OCI-LY3 (cell line): ENCODE measurements at regions not wholly inside any gene's neighbourhood (a gene's known extent, or its start where the extent isn't known, plus 50 kb on each side); places are given as distances from the start of the nearest gene placed in this dataset.

Experiments used
- CTCF ChIP-seq: fragments of 200-600, 300-600 bp; sonication (generic); IDR thresholded peaks from 2 replicates; pipeline ENCODE4 v1.5.1; 2014; ENCODE audit warnings: antibody characterized with exemption, low read length, low read depth
- EZH2phosphoT487 ChIP-seq: fragments of 200-600 bp; shearing (Covaris generic); IDR thresholded peaks from 2 replicates; pipeline ENCODE4 v1.6.1; 2018; ENCODE audit warnings: antibody characterized with exemption, mixed run types, low read depth

- TF ChIP-seq CTCF (no peak), EZH2phosphoT487 (no peak)
These were observed 78.0 kb downstream of the DIO3 start for GRCh38 chr14:101639241-101639833.
